Activated T-helper 1 cell treated with anti-CD3 and anti-CD28 coated beads, Interleukin-12 subunit alpha, Interleukin-12 subunit beta, Interleukin-2, Interleukin-4 antibody, amounts not matched to agents 30 ng/mL and 10 ng/mL and 1 ng/mL, durations not matched to agents 14 hours and 24 hours and 36 hours (primary cell): ENCODE measurements at regions not wholly inside any gene's neighbourhood (a gene's known extent, or its start where the extent isn't known, plus 50 kb on each side); places are given as distances from the start of the nearest gene placed in this dataset.

Experiments used
- DNase-seq: peaks from one replicate; pipeline ENCODE4 v3.0.0; 2021; ENCODE audit warnings: low spot score
- H3K27ac Mint-ChIP-seq: one replicate; pipeline ENCODE4 v1.8.0; 2021; ENCODE audit warnings: mild to moderate bottlenecking, mixed read lengths
- H3K27me3 Mint-ChIP-seq: one replicate; pipeline ENCODE4 v1.8.0; 2022; ENCODE audit warnings: mild to moderate bottlenecking, moderate library complexity, mixed read lengths; ENCODE audit not compliant: insufficient read depth
- H3K36me3 Mint-ChIP-seq: one replicate; pipeline ENCODE4 v1.8.0; 2021; ENCODE audit warnings: low read depth, mixed read lengths
- H3K4me1 Mint-ChIP-seq: one replicate; pipeline ENCODE4 v1.8.0; 2021; ENCODE audit warnings: low read depth, mixed read lengths
- H3K4me3 Mint-ChIP-seq: one replicate; pipeline ENCODE4 v1.8.0; 2021; ENCODE audit warnings: mild to moderate bottlenecking, moderate library complexity, mixed read lengths
- H3K9me3 Mint-ChIP-seq: one replicate; pipeline ENCODE4 v1.8.0; 2021; ENCODE audit warnings: mixed read lengths
- intact Hi-C: fragments of 100-400 bp; cut with micrococcal nuclease; formaldehyde crosslinking; loops from one replicate; pipeline ENCODE4 v1.15.1; 2024

GRCh38 chr19:32252333-32252669 is 93.1 kb upstream of the ZNF507 start:
- intact Hi-C loops = no loop called here
- H3K27me3 Mint-ChIP-seq = peaks cover 2% of the 10 kb centered on the region
- H3K27ac Mint-ChIP-seq = no peak overlapping the region
- no peaks in the 10 kb centered on the region for H3K36me3 Mint-ChIP-seq
- no peaks in the 10 kb centered on the region for H3K4me1 Mint-ChIP-seq
- no peak for DNase-seq
- H3K4me3 Mint-ChIP-seq = no peak overlapping the region
- no peaks in the 10 kb centered on the region for H3K9me3 Mint-ChIP-seq

DNA sequence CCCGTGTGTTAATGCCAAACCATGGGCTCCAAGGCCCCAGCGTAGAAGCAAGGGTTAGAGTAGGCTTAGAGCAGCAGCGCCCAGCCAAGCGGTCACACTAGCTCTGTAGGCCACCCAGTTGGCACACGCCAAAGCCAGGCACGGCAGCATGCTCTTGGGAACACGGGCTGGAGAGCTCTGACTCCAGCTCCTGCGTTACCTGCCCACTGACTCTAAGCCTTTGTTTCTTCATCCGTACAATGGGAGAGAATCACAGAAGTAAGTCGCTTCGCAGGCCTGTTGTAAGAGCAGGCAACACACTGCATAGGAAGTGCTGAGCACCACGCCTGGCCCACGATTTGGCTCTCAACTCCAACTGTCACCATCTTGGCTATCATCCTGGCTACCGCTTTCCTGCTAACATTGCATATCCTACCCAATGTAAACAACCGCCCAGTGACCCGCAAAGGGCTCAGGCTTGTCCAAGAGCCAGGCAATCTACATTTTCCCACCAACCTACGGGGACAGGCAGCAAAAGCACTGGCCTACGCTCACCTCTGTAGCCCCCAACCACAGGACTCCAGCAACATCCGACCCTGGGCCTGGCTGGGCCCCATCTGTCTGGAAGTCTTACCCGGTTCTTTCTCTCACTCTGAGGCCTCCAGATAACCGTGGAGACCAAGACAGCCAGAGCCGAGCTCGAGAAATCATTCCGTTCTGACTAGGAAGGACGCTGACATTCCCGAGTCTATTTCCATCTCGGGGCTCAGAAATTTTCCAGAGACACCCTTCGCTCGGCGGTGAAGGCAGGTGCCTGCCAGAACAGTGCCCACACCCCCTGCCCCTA is 91.5 kb upstream of the ZNF507 start:
- intact Hi-C loops = no loop called here
- Mint-ChIP-seq H3K27ac (no peak overlapping the region), H3K27me3 (peaks cover 2% of the 10 kb centered on the region), H3K9me3 (no peaks in the 10 kb centered on the region), H3K36me3 (no peaks in the 10 kb centered on the region), H3K4me3 (no peak overlapping the region), H3K4me1 (no peaks in the 10 kb centered on the region)
- no peak for DNase-seq

- Mint-ChIP-seq H3K27me3 (peaks cover 2% of the 10 kb centered on the region), H3K4me3 (no peak overlapping the region), H3K4me1 (no peaks in the 10 kb centered on the region), H3K36me3 (no peaks in the 10 kb centered on the region), H3K27ac (no peak overlapping the region), H3K9me3 (no peaks in the 10 kb centered on the region)
- intact Hi-C loops = no loop called here
- no peak for DNase-seq
Observed at GRCh38 chr19:32254509-32254890, 90.9 kb upstream of the ZNF507 start.

DNA sequence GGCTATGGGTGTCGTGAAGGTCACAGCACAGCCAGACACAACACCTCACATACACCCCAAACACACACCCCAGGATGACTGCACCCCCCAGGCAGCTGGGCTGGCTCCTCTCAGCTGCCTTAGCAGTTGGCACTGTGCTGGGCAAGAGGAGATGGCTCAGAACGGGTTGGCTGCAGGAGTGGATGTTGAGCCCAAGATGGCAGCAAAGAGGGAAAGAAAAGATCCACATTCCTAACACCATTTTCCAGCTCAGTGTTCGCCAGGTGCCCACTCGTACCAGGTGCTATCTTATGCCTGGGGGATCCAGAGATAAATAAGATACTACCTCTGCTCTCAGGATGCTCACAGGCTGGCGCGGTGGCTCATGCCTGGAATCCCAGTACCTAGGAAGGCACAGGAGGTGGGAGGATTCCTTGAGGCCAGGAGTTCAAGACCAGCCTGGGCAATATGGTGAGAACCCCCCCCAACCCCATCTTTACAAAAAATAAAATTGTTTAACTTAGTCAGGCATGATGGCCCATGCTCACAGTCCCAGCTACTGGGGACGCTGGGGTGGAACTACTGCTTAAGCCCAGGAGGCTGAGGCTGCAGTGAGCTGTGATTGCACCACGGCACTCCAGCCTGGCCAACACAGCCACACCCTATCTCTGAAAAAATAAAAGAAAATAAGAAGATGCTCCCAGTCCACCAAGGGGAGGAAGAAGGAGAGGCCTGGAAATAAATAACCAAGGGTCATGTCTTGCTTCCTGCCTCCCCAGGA is 89.7 kb upstream of the ZNF507 start:
- Mint-ChIP-seq H3K27ac (no peak overlapping the region), H3K9me3 (no peaks in the 10 kb centered on the region), H3K27me3 (peaks cover 1% of the 10 kb centered on the region), H3K36me3 (no peaks in the 10 kb centered on the region), H3K4me3 (no peak overlapping the region), H3K4me1 (no peaks in the 10 kb centered on the region)
- no peak for DNase-seq
- intact Hi-C loops = no loop called here

DNA sequence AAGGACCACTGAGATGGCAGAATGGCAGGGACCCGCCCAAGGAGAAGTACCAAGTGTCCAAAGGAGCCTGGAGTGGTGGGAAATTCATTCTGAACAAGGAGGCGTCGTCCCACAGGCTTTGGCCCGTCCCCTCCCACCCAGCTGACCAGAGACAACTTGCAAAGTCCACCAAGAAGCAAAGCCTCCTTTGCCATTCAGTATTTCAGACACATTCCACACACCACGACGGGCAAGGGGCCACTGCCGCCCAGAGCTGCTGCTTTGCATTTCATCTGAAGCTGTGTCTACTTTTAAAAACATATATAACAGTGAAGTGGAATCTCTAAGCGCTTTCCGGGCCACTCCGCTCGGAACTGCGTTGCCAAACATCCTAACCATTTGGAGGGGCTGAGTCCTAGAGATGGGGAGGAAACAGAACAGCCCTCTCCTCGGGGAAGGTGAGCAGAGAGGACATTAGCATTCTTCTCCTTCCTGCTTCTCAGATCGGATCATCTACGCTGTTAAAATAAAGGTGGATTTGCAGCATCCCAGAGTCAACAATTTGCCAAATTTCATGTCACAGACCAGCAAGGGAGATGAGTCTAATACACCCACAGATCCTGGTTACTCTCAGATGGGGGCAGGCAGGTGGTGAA is 89.0 kb upstream of the ZNF507 start:
- Mint-ChIP-seq H3K27ac (no peak overlapping the region), H3K4me1 (no peaks in the 10 kb centered on the region), H3K9me3 (no peaks in the 10 kb centered on the region), H3K36me3 (no peaks in the 10 kb centered on the region), H3K4me3 (no peak overlapping the region), H3K27me3 (peaks cover 1% of the 10 kb centered on the region)
- no peak for DNase-seq
- intact Hi-C loops = no loop called here

- Mint-ChIP-seq H3K9me3 (no peaks in the 10 kb centered on the region), H3K4me3 (no peak overlapping the region), H3K4me1 (no peaks in the 10 kb centered on the region), H3K27me3 (peaks cover 1% of the 10 kb centered on the region), H3K27ac (no peak overlapping the region), H3K36me3 (no peaks in the 10 kb centered on the region)
- intact Hi-C loops = no loop called here
- DNase-seq = no peak
Observed at GRCh38 chr19:32257326-32258073, 87.9 kb upstream of the ZNF507 start.

- Mint-ChIP-seq H3K27me3 (peaks cover 1% of the 10 kb centered on the region), H3K9me3 (no peaks in the 10 kb centered on the region), H3K4me3 (no peak overlapping the region), H3K4me1 (no peaks in the 10 kb centered on the region), H3K27ac (no peak overlapping the region), H3K36me3 (no peaks in the 10 kb centered on the region)
- intact Hi-C loops = no loop called here
- no peak for DNase-seq
Observed at GRCh38 chr19:32258167-32258566, 87.2 kb upstream of the ZNF507 start.

- H3K9me3 Mint-ChIP-seq = no peaks in the 10 kb centered on the region
- DNase-seq = no peak
- no peak overlapping the region for H3K4me3 Mint-ChIP-seq
- peaks cover under 1% of the 10 kb centered on the region for H3K27me3 Mint-ChIP-seq
- H3K27ac Mint-ChIP-seq = no peak overlapping the region
- no peaks in the 10 kb centered on the region for H3K4me1 Mint-ChIP-seq
- intact Hi-C loops = no loop called here
- no peaks in the 10 kb centered on the region for H3K36me3 Mint-ChIP-seq
Observed at GRCh38 chr19:32264568-32264967, 80.8 kb upstream of the ZNF507 start.

- H3K4me1 Mint-ChIP-seq = no peaks in the 10 kb centered on the region
- no peaks in the 10 kb centered on the region for H3K9me3 Mint-ChIP-seq
- no peak for DNase-seq
- H3K27ac Mint-ChIP-seq = no peak overlapping the region
- no peaks in the 10 kb centered on the region for H3K36me3 Mint-ChIP-seq
- H3K4me3 Mint-ChIP-seq = no peak overlapping the region
- intact Hi-C loops = no loop called here
- H3K27me3 Mint-ChIP-seq = no peaks in the 10 kb centered on the region
Observed at GRCh38 chr19:32265995-32266394, 79.4 kb upstream of the ZNF507 start.

DNA sequence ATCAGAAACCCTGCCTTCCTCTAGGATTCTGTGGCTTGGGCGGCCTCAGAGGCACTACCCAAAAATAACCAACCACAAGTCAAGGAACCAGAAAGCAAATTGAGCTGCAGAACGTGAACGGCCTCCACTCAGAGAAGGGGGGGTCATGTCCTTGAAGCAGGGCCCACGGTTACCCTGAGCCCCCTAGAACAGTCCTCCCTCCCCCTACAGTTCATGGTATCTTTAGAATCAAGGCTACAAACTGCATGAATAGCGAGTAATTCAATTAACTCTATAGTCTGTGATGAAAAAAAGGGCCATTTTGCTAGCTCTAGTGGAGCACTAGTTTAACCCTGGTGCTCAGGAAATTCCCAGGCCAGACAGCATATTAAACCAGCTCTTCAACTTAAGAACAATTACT is 79.0 kb upstream of the ZNF507 start:
- no peaks in the 10 kb centered on the region for H3K27me3 Mint-ChIP-seq
- no peaks in the 10 kb centered on the region for H3K36me3 Mint-ChIP-seq
- H3K4me3 Mint-ChIP-seq = no peak overlapping the region
- intact Hi-C loops = no loop called here
- no peaks in the 10 kb centered on the region for H3K9me3 Mint-ChIP-seq
- DNase-seq = no peak
- H3K27ac Mint-ChIP-seq = no peak overlapping the region
- H3K4me1 Mint-ChIP-seq = no peaks in the 10 kb centered on the region

- no peak for DNase-seq
- no peaks in the 10 kb centered on the region for H3K4me1 Mint-ChIP-seq
- no peaks in the 10 kb centered on the region for H3K9me3 Mint-ChIP-seq
Observed at GRCh38 chr19:32268381-32268780, 77.0 kb upstream of the ZNF507 start.

GRCh38 chr19:32269831-32270230 is 75.6 kb upstream of the ZNF507 start:
- H3K4me1 Mint-ChIP-seq = no peaks in the 10 kb centered on the region
- no peak overlapping the region for H3K27ac Mint-ChIP-seq
- no peaks in the 10 kb centered on the region for H3K27me3 Mint-ChIP-seq
- intact Hi-C loops = no loop called here
- H3K4me3 Mint-ChIP-seq = no peak overlapping the region
- no peaks in the 10 kb centered on the region for H3K36me3 Mint-ChIP-seq
- DNase-seq = no peak
- no peaks in the 10 kb centered on the region for H3K9me3 Mint-ChIP-seq

More at GRCh38 chr19:32268381-32268780, 77.0 kb upstream of the ZNF507 start:
- no peak overlapping the region for H3K27ac Mint-ChIP-seq
- intact Hi-C loops = no loop called here
- no peak overlapping the region for H3K4me3 Mint-ChIP-seq
- H3K36me3 Mint-ChIP-seq = no peaks in the 10 kb centered on the region
- H3K27me3 Mint-ChIP-seq = no peaks in the 10 kb centered on the region

DNA sequence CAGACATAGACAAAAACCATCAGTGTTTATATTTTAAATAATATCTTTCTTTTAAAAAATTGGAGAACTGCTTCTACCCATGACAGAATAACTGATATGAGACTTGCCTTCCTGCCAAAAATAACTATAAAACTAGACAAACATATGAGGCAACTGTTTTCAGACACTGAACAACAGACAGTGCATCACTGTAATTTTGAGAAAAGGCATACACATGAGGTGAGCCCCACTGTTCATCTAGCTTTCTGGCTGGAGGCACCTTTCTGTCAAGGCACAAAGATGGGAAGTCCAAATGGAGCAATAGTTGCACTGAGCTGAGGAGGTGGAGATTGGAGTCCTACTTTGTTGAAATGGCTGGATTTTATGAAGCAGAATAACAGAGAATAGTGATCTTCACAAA is 71.9 kb upstream of the ZNF507 start:
- Mint-ChIP-seq H3K36me3 (no peaks in the 10 kb centered on the region), H3K27me3 (no peaks in the 10 kb centered on the region), H3K9me3 (no peaks in the 10 kb centered on the region), H3K27ac (no peak overlapping the region), H3K4me1 (no peaks in the 10 kb centered on the region), H3K4me3 (no peak overlapping the region)
- intact Hi-C loops = no loop called here
- DNase-seq = no peak
